HL-60/S4 treated with retinoic acid at 250 ng/mL for 4 days and 3 days (cell line): ENCODE measurements at regions not wholly inside any gene's neighbourhood (a gene's known extent, or its start where the extent isn't known, plus 50 kb on each side); places are given as distances from the start of the nearest gene placed in this dataset.
"Not testable (repeated sequence)": the region's sequence is repeated elsewhere in the genome, so short reads cannot be mapped to it uniquely, and the experiment has no call there.

ENCODE experiments used
- in situ Hi-C: fragments of 300-500 bp; cut with MboI; formaldehyde crosslinking; loops from 2 replicates; pipeline ENCODE4 v1.7.0; 2022; ENCODE audit warnings: low sequenced_read_pairs

DNA sequence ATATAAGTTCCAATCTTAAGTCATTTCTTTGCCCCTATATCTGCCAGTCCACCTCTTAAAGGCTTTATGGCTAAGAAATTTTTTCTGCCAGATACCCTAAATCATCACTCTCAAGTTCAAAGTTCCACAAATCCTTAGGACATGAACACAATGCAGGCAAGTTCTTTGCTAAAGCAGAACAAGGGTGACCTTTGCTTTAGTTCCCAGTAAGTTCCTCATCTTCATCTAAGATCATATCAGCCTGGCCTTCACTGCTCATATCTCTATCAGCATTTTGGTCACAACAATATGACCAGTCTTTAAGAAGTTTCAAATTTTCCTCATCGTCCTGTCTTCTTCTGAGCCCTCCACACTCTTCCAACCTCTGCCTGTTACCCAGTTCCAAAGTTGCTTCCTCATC lies 402.2 kb upstream of the RUNX1 start:
- in situ Hi-C loops = no loop called here

DNA sequence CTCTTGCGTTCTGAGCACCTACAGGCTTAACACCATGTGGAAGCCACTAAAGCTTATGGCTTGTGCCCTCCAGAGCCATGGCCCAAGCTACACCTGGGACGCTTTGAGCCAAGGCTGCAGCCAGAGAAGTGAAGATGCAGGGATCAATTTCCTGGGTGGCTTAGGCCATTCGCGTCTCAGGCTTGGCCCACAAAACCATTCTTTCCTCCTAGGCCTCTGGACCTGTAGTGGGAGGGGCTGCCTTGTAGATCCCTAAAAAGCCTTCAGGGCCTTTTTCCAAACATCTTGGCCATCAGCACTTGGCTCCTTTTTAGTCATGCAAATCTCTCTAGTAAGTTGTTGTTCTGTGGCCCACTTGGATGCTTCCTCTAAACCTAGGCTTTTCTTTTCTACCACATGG lies 401.7 kb upstream of the RUNX1 start:
- in situ Hi-C loops = no loop called here

DNA sequence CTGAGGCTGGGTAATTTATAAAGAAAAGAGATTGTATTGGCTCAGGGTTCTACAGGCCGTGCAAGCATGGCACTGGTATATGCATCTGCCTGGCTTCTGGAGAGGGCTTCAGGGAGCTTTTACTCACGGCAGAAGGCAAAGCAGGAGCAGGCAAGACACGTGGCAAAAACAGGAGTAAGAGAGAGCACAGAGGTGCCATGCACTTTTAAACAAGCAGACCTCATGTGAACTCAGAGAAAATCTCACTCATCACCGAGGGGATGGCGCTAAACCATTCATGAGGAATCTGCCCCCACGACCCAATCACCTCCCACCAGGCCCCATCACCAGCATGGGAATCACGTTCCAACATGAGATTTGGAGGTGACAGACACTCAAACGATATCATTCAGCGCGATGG lies 400.7 kb upstream of the RUNX1 start:
- in situ Hi-C loops = no loop called here

DNA sequence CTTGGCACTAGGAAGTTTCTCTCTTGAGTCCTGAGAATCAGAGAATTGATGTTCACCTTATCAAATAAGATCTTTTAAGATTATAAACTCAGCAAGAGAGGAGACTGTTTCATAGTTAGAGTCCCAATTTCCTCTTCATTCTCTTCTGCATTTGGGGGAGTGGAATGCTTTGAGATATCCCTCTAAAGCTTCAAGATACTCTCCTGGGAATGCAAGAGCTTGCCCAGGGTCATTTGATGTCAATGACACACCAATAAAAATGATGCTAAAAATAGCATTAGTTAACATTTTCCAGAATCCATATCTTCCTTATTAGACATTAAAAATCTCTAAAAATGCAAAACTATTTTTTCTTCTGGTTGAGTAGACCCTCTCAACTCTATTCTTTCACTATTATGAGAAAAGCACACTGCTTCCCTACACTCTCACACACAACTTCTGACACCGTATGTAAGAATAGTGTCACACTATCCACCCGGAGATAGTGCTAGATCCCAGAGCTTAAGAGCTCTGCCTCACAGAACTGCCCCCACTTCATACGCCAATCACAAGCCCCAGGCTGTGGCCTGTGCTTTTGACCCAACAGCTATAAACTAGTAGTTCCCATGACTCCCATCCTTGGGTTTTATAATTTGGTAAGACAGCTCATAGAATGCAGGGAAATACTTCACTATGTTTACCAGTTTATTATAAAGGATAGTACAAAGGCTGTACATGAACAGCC lies 399.9 kb upstream of the RUNX1 start:
- in situ Hi-C loops = no loop called here

DNA sequence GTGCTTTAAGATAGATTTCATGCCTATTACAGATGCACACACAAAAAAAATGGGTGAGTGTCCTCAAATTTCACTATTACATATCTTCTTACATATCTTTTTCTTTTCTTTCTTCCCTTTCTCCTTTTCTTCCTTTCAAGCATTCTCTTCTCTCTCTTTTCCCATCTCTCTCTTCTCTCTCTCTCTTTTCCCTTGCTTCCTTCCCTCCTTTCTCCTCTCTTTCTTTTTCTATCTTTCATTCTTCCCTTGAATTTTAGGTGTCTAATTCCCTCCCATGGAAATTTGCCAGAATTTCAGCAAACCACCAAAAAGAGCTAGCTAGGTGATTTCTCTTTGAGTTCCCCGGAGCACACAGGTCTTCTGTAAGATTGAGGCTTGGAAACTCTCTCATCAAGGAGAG lies 395.3 kb upstream of the RUNX1 start:
- in situ Hi-C loops = no loop called here

DNA sequence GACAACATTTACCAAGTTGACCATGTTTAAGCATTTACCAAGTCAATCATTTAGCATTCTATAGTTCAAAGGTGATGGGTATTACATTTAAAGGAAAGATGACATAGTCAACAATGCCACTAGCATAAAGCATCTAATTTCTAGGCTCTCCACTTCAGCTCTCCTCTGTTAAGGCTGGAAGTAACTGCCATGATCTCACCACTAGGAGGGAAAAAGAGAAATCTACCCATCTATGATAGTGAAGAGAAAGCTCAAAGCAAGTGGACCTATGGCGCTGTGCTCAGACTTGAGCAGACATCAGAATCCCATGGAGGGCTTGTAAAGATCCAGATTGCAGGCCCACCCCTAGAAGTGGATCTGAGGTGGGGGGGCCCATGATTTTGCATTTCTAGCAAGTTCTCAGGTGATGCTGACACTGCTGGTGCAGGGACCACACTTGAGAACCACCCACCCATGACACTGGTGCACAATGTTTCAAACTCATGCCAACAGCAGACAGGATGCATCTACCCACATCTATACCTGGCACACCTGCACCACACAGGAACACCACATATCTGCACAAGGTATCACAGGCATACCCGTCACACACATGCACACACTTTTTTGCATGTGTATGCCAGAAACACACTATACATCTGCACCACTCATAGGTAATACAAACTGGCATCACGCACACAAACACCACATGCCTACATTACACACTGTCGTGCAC lies 392.9 kb upstream of the RUNX1 start:
- in situ Hi-C loops = no loop called here

DNA sequence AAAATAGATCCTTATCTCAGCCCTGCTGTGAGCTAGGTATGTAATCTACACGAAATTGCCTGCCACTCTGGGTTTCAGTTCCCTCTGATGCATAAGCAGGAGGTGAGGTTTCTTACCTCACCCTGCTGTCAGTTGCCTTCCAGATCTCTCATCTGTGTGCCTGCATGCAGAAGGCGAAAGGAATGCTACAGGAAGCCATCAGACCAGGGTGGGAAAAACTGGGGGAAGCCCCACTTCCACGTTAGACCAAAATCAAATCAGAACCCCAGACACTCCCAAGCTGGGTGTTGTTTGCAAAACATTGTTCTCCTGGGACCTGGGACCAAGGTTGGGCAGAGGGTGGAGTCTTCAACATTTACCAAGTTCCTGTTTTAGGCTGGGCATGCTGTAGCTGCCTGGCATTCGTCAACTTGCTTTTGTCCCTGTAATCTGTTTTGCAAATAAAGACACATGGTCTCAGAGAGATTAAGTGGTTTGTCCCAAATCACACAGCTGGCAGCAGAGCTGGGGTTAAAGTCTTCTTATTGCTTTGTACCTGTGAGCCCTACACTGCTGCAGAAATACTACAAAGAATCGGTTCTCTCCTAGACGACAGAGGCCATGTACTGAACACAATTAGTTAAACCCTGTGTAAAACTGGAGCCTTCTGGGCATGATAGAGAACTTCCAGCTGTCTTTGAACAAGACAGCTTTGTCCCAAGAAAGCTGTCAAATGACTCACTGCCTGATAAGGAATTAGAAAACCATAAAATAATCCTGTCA lies 389.7 kb upstream of the RUNX1 start:
- in situ Hi-C loops = no loop called here

DNA sequence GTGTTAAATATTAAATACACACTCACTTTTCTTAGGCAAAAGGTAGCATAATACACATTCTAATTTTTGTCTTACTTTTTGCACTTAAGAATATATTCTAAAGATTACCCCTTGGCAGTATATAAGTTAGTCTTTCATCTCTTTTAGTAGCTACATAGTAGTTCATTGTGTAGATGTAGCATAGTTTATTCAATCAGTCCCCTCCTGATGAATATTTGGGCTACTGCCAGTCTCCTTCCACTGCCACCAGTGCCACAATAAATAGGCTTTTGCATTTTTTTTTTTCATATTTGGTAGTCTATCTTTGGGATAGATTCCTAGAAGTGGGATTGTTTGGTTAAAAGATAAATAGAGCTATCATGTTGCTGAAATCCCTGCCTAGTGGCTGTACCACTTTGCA lies 388.8 kb upstream of the RUNX1 start:
- in situ Hi-C loops = no loop called here

DNA sequence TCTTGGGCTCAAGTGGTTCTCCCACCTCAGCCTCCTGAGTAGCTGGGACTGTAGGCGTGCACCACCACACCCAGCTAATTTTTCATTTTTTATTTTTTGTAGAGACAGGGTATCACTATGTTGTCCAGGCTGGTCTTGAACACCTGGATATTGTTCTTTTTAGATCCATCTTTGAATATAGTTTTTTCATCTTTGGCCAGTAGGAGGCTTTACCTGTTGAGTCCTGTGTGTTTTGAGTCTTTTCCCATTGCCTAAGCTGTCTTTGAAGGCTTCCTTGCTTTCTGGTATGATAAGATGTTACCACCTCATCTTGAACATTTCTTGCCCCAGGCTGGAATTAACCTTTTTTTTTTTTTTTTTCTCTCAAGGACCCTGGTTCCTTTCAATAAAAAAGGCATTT lies 387.8 kb upstream of the RUNX1 start:
- in situ Hi-C loops = no loop called here

DNA sequence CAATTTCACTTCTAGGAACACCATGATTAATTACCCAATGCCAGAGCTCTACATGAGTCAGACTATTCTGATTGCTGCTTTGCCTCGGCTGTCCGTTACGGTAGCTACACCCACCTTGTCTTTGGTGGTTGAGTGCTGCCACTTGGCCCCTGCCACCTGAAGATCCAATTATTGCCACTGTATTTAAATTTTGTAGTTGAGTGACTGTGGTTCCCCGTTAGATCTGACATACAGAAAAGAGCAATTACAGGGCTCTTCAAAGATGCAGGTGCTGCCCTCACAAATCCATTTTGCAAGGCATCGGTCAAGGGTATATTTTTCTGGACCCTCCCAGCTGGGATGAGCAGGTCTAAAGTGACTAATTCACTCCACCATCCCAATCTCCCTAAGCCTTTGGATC lies 383.5 kb upstream of the RUNX1 start:
- in situ Hi-C loops = not testable (repeated sequence)

DNA sequence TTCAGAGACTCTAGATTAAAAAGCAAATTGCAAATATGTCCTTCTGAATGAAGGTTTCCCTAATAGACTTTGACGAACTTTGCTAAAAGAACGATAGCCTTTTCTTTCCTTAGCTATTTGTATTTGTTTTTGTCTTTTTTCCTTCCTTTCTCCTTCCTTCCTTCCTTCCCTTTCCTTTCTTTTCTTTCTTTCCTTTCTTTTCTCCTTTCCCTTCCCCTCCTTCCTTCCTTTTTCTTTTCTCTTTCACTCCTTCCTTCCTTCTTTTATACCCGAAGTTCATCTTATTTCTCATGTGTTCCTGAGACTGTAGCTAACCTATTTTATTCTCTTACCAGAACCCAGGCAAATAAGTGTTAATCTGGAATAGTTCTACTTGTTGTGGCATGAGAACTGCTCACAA lies 381.2 kb upstream of the RUNX1 start:
- in situ Hi-C loops = no loop called here

DNA sequence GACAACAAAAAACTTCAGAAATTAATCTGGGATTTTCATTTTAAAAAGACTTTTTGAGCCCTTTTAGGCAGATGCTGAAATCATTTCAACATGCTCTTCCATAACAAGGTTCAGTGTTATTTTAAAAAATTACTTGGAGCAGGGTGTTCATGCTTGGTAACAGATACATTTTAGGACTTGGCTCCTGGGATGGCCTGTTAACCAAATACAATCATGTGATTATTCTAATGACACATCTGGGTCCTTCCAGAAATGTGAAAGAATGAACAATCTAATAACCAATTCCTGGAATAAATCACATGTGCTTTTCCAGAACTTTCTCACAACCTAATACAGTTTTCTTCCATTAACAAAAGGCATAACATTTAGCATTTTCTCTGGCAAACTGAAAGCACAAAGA lies 379.8 kb upstream of the RUNX1 start:
- in situ Hi-C loops = no loop called here

DNA sequence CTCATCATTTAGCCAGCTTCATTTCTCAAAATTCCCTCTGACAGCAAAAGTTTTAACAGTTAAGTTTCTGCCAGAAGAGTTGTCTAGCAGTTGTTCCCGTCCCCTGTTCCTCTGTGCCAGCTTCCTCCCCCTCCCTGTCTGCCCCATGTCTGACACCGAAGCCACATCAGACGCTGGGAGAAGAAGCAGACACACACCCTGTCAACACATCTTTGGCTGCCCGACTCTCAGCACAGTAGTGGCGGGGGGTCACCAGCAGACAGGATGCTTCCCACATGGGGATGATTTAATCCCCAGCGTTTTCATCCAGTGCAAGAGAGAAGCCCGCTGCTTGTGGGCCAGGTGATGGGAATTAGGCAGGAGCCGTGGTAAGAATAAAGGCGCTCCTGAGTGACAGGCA lies 379.4 kb upstream of the RUNX1 start:
- in situ Hi-C loops = no loop called here

DNA sequence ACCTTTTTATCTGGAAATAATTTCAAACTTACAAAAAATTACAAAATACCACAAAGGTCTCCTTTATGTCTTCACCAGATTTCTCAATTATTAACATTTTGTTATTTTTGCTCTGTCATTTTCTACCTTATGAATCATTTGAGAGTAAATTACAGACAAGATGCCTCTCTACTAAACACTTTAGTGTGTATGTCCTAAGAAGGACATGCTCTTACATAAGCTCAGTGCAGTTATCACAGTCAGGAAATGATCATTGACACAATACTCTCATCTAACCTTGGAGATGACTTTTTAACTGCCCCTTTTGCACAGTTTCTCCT lies 378.9 kb upstream of the RUNX1 start:
- in situ Hi-C loops = no loop called here

DNA sequence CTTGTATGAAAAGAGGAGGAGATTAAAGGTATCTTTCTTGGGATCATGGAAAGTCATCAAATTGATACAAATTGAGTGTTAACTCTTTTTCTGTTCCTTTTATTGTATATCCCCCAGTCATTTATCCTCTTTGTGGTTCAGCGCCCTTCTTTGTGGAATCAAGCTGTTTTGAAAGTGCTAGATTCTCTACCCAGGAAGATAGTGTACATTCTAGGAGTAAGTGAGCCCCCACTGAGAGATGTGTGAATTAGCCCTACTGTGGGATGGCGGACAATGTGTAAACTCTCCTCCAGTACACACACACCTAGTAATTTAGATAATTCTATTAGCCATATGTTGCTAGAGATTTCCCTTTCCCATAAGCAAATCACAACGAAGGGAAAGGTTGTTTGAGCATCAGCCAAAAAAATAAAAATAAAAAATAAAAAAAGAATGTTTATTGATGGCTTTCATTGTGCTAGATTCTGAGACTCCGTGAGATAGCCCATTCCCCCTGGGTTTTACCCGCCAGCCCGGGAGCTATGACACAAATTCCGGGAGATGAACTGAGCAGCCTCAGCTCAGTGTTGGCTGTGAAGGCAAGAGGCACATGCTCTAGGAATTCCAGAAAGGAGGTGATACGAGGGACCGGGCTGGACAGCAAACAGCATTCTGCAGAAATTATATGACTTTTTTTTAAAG lies 378.4 kb upstream of the RUNX1 start:
- in situ Hi-C loops = no loop called here

DNA sequence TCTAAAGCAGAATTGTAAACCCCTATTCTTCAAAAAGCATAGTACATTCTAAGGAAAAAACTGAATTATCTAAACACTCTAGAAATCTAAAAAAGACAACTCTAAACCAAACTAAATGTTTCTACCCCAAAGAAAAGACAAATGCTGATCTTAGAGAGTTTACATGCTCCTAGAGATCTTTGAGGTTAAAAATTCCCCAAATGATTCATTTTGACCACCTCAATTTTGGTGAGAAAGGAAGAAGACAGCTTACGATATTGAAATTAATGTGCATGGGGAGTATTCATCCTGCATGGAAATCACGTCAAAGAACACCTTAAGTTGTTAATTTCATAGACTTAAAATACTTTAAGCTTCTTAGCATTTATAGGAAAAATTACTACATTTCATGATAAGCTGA lies 377.8 kb upstream of the RUNX1 start:
- in situ Hi-C loops = no loop called here

DNA sequence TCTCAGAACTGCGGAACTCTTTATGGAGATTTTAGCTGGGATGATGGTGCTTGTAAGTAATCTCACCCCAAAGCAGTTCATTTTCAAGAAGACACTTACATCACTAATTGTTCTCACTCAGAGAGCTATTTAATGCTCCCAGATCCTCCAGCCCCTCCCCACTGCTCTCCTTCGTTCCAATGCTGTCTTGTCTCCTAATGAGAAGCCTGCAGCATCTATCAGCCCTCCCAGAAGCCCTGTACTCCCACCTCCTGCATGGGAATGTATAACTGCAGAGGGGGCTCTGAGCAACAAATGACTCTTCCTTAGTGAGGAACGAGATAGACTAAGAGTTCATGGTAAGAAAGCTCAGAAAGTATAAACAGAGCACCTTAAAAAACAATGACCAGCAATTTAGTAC lies 377.4 kb upstream of the RUNX1 start:
- in situ Hi-C loops = no loop called here

DNA sequence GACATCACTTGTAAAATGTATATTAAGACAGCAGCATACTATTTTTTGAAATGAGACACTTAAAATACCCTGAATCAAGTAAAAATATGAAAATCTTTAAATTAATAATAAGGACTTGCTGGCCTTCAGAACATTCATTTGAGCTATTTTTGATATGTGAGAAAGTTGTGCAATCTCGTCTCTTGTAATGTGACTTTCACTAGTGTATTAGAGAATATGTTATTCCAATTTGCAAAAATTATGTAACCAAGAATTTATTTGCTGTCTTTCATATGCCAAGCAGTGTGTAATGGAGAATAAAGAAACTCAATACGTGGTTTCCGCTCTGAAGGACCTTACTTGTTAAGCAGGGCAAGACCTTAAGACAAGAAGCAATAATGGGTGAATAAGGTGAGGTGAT lies 375.0 kb upstream of the RUNX1 start:
- in situ Hi-C loops = loop anchor here (25.0 kb wide), 1 partner anchor 537 kb away; no protein-coding TSS in a partner anchor

DNA sequence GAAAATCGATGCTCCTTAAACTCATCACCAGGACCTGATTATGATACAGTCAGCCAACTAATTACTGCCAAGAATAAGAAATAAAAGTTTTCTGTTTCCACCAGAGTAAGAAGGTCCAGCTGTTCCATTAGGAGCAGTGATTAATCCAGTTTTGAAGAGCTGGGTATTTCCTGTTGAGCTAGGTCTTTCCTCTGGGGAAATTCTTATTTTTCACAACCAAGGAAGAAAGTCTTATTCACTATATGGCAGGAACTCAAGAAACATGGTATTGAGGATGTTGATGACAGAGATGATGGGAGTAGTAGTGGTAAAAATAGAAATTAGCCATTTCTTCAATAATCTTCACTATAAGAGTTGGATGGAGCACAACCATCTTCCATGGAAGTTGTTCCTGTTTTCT lies 374.6 kb upstream of the RUNX1 start:
- in situ Hi-C loops = loop anchor here (25.0 kb wide), 1 partner anchor 536 kb away; no protein-coding TSS in a partner anchor

DNA sequence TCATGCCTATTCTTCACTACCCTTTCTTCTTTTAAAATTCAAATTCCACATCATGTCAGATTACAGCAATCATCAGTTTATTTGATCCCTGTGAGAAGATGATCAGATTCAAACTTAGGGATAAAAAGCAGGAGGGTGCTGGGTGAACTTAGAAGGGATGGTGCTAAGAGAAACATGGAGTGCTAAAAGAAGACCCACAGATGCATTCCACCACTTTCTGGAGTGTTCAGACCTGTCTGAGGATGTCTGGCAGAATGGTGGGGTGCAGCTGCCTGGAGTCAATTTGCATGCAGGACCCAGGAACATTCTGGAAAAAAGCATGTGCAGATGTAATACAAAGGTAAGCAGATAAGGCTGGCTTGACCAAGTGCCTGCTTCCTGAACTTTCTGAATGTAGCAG lies 372.9 kb upstream of the RUNX1 start:
- in situ Hi-C loops = loop anchor here (25.0 kb wide), 1 partner anchor 535 kb away; no protein-coding TSS in a partner anchor

DNA sequence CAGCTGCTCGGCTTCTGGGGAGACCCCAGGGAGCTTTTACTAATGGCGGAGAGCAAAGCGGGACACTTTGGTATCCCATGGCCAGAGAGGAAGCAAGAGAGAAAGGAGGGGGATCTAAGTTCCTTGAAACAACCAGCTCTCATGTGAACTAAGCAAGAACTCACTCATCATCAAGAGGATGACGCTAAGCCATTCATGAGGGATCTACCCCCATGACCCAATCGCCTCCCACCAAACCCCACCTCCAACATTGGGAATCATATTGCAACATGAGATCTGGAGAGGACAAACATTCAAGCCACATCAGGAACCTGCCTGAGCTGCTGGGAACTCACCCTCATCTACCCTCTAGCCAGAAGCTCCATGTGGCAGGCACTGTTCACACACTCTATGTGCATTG lies 372.1 kb upstream of the RUNX1 start:
- in situ Hi-C loops = loop anchor here (25.0 kb wide), 1 partner anchor 534 kb away; no protein-coding TSS in a partner anchor
